Sigmoid colon (tissue), 4 donors: ENCODE measurements at regions not wholly inside any gene's neighbourhood (a gene's known extent, or its start where the extent isn't known, plus 50 kb on each side); places are given as distances from the start of the nearest gene placed in this dataset.

Experiments used
- POLR2A ChIP-seq, 2 donors: fragments of 450-650 bp; IDR thresholded peaks; one replicate each; pipeline ENCODE4 v1.6.1; 2016; ENCODE audit warnings: antibody characterized with exemption in 2 of 2, mild to moderate bottlenecking in 2 of 2, moderate library complexity in 2 of 2
- POLR2AphosphoS5 ChIP-seq, 4 donors: sonication (generic); formaldehyde crosslinking; IDR thresholded peaks; one replicate each; pipeline ENCODE4 v1.6.1; 2017; ENCODE audit warnings: antibody characterized with exemption in 4 of 4
- TF ChIP-seq, protein P1 (sequence below), 4 experiments: fragments of 450-650 bp in 3 of 4; fragments of 200-600 bp in 1 of 4; IDR thresholded peaks; one replicate each; pipeline ENCODE4 v1.5.1; 2016 to 2019; ENCODE audit warnings: antibody characterized with exemption in 4 of 4, mild to moderate bottlenecking in 3 of 4, moderate library complexity in 2 of 4

DNA sequence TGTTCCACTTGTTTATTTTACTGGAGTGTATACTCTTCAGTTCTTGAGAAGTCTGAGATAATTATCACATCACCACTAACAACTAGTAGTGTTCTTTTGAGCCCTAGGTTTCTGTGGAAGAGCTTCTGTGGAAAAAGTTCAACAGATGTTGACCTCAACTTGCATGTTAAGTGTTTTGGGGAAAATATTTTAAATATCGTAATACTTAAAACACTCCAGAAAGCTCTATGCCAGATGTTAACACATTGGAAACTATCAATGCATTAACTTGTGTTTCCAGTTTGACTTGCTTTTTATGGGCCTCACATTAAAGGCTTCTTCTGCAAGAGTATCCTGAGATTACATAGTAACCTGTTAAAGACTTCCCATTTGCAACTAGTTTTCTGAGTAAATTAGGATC lies 173.1 kb downstream of the DUSP6 start:
- TF ChIP-seq, protein P1, sequence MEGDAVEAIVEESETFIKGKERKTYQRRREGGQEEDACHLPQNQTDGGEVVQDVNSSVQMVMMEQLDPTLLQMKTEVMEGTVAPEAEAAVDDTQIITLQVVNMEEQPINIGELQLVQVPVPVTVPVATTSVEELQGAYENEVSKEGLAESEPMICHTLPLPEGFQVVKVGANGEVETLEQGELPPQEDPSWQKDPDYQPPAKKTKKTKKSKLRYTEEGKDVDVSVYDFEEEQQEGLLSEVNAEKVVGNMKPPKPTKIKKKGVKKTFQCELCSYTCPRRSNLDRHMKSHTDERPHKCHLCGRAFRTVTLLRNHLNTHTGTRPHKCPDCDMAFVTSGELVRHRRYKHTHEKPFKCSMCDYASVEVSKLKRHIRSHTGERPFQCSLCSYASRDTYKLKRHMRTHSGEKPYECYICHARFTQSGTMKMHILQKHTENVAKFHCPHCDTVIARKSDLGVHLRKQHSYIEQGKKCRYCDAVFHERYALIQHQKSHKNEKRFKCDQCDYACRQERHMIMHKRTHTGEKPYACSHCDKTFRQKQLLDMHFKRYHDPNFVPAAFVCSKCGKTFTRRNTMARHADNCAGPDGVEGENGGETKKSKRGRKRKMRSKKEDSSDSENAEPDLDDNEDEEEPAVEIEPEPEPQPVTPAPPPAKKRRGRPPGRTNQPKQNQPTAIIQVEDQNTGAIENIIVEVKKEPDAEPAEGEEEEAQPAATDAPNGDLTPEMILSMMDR (IDR thresholded peaks at IDR 0.05) = no peak
- TF ChIP-seq POLR2AphosphoS5 (IDR thresholded peaks at IDR 0.05) = no peak
- no peak for TF ChIP-seq POLR2A (IDR thresholded peaks at IDR 0.05)
